ENCODE measurements at regions not wholly inside any gene's neighbourhood (a gene's known extent, or its start where the extent isn't known, plus 50 kb on each side); places are given as distances from the start of the nearest gene placed in this dataset.

DNA sequence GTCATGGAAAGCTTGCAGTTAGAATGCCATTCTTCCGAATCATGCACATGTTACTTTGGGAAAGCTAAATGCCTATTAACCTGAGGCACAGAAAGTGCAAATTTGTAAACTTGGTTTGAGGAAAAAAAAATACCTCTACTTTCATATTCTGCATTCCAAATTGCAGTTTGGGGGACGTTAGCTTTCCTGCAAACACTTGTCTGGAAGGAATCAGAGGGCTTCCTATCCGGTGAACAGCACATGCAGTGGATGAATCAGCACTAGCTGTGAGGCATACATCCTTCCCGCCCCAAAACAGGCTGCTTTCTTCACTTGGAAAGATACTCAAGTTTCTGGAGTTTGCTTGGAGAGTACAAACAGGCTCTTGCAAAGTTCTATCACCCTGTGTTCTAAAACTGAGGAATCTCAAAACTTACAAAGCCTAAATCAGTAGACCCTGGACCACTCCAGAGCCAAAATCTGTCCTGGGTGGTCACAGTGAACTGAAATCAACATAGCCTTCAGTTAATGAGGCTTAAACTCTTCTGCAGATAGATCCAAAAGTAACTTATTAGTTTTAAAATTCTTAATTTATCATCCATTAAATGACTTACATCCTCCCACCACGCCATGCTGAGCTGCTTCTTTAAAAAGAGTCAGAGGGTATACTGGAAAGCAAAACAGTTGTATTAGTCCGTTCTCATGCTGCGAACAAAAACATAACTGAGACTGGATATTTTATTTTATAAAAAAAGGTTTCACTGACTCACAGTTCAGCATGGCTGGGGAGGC is 802.3 kb upstream of the ARGLU1 start:
- no peak overlapping the region for H3K27ac ChIP-seq (ENCODE audit: low read depth, low read length, poor library complexity, severe bottlenecking)
- no peak for DNase-seq (ENCODE audit: low spot score)
- CTCF ChIA-PET, result no interaction called here
- no peaks in the 10 kb centered on the region for H3K27me3 ChIP-seq (replicated peaks; ENCODE audit: insufficient read depth, low read depth, low read length, poor library complexity)
- TF ChIP-seq EZH2 (IDR thresholded peaks at IDR 0.05; ENCODE audit: borderline replicate concordance, low read depth, low read length, poor library complexity, severe bottlenecking) (no peak), CTCF (conservative IDR thresholded peaks at IDR 0.05; ENCODE audit: low read depth, low read length) (no peak)
- BruUV-seq (replicated peaks), result no TSS peak
- intact Hi-C loops (cut with micrococcal nuclease; ENCODE audit: unreplicated experiment), result loop anchor here (10.0 kb wide), 1 partner anchor 785 kb away; no protein-coding TSS in a partner anchor
- H3K4me1 ChIP-seq (ENCODE audit: insufficient read depth, low read length, poor library complexity, severe bottlenecking), result no peaks in the 10 kb centered on the region
- no peaks in the 10 kb centered on the region for H3K9me3 ChIP-seq (ENCODE audit: low read depth, low read length, poor library complexity, severe bottlenecking)
- H3K36me3 ChIP-seq (ENCODE audit: insufficient read depth, low read length, poor library complexity, severe bottlenecking), result no peaks in the 10 kb centered on the region
- POLR2A ChIA-PET (ENCODE audit: low non-redundant PET), result no interaction called here
- no peak overlapping the region for H3K4me3 ChIP-seq (ENCODE audit: low read depth, low read length, poor library complexity, severe bottlenecking)

DNA sequence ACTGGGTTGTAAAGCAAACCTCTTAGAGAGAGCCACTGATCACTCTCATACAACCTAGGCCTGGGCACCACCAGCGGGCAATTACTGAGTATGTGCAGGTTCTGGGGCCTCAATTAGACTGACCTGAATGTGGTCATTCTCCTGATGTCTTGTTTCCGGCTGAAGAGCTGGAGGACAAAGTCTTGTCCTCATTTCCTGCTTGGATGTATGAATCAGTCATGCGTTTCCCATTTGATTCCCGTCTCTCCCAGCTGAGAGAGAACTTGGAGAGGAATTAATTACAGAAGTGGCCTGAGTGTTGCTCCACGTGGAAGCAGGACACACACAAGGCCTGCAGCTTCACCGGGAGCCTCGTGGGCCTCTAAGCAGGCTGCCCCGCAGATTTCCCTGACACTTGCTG is 799.3 kb upstream of the ARGLU1 start:
- TF ChIP-seq CTCF (conservative IDR thresholded peaks at IDR 0.05; ENCODE audit: low read depth, low read length) (no peak), EZH2 (IDR thresholded peaks at IDR 0.05; ENCODE audit: borderline replicate concordance, low read depth, low read length, poor library complexity, severe bottlenecking) (no peak)
- H3K36me3 ChIP-seq (ENCODE audit: insufficient read depth, low read length, poor library complexity, severe bottlenecking), result no peaks in the 10 kb centered on the region
- CTCF ChIA-PET, result no interaction called here
- no peaks in the 10 kb centered on the region for H3K4me1 ChIP-seq (ENCODE audit: insufficient read depth, low read length, poor library complexity, severe bottlenecking)
- no peaks in the 10 kb centered on the region for H3K9me3 ChIP-seq (ENCODE audit: low read depth, low read length, poor library complexity, severe bottlenecking)
- intact Hi-C loops (cut with micrococcal nuclease; ENCODE audit: unreplicated experiment), result no loop called here
- POLR2A ChIA-PET (ENCODE audit: low non-redundant PET), result no interaction called here
- no TSS peak for BruUV-seq (replicated peaks)
- H3K27ac ChIP-seq (ENCODE audit: low read depth, low read length, poor library complexity, severe bottlenecking), result no peak overlapping the region
- no peaks in the 10 kb centered on the region for H3K27me3 ChIP-seq (replicated peaks; ENCODE audit: insufficient read depth, low read depth, low read length, poor library complexity)
- H3K4me3 ChIP-seq (ENCODE audit: low read depth, low read length, poor library complexity, severe bottlenecking), result no peak overlapping the region
- no peak for DNase-seq (ENCODE audit: low spot score)

- Histone ChIP-seq H3K27ac (ENCODE audit: low read depth, low read length, poor library complexity, severe bottlenecking) (no peak overlapping the region), H3K4me1 (ENCODE audit: insufficient read depth, low read length, poor library complexity, severe bottlenecking) (no peaks in the 10 kb centered on the region), H3K27me3 (replicated peaks; ENCODE audit: insufficient read depth, low read depth, low read length, poor library complexity) (no peaks in the 10 kb centered on the region), H3K9me3 (ENCODE audit: low read depth, low read length, poor library complexity, severe bottlenecking) (no peaks in the 10 kb centered on the region), H3K4me3 (ENCODE audit: low read depth, low read length, poor library complexity, severe bottlenecking) (no peak overlapping the region), H3K36me3 (ENCODE audit: insufficient read depth, low read length, poor library complexity, severe bottlenecking) (no peaks in the 10 kb centered on the region)
- DNase-seq (ENCODE audit: low spot score), result no peak
- BruUV-seq (replicated peaks), result no TSS peak
- intact Hi-C loops (cut with micrococcal nuclease; ENCODE audit: unreplicated experiment), result no loop called here
- no peak for TF ChIP-seq CTCF (conservative IDR thresholded peaks at IDR 0.05; ENCODE audit: low read depth, low read length)
- TF ChIP-seq EZH2 (IDR thresholded peaks at IDR 0.05; ENCODE audit: borderline replicate concordance, low read depth, low read length, poor library complexity, severe bottlenecking), result no peak
- ChIA-PET POLR2A (ENCODE audit: low non-redundant PET) (no interaction called here), CTCF (no interaction called here)
Observed at GRCh38 chr13:107365466-107366215, 797.7 kb upstream of the ARGLU1 start.

Data from A673 (cell line).